ENCODE measurements at regions not wholly inside any gene's neighbourhood (a gene's known extent, or its start where the extent isn't known, plus 50 kb on each side); places are given as distances from the start of the nearest gene placed in this dataset.

GRCh38 chr10:78450807-78451485 lies 417.3 kb downstream of the RPS24 start:
- Histone ChIP-seq H3K4me3 (no peak overlapping the region), H3K36me3 (no peaks in the 10 kb centered on the region), H3K27ac (no peak overlapping the region), H3K9me3 (no peaks in the 10 kb centered on the region), H3K4me1 (no peaks in the 10 kb centered on the region), H3K27me3 (no peaks in the 10 kb centered on the region)
- DNase-seq, result no peak
- no peak for TF ChIP-seq POLR2A (IDR thresholded peaks at IDR 0.05)
- no peak for ATAC-seq
- 77% methylated on average over 6 of the region's 6 CpGs for WGBS (ENCODE audit: insufficient coverage, low coverage, low lambda C conversion rate, missing lambda C conversion rate)
- intact Hi-C loops (cut with DNase I), result no loop called here

DNA sequence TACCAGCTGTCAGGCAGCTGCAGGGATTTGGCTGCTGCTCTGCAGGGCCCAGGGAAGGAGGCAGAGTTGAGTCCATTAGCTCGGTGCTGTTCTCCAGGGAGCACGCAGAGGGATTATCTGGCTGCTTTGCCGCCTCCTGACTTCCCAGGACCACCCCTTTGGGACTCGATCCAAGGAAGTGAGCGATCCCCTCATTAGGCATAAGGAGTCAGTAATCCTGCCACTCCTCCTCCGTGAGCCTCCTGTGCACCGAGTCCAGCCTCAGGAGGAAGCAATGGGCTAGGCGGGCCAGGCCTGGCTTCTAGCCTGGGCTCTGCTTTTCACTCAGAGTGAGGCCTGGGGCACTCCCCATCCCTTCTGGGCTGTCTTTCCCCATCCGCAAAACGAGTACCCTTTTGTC lies 417.9 kb downstream of the RPS24 start:
- no peaks in the 10 kb centered on the region for H3K9me3 ChIP-seq
- H3K4me3 ChIP-seq, result no peak overlapping the region
- no peaks in the 10 kb centered on the region for H3K36me3 ChIP-seq
- no peaks in the 10 kb centered on the region for H3K4me1 ChIP-seq
- no peaks in the 10 kb centered on the region for H3K27me3 ChIP-seq
- intact Hi-C loops (cut with DNase I), result no loop called here
- no peak for TF ChIP-seq POLR2A (IDR thresholded peaks at IDR 0.05)
- TF ChIP-seq, protein P1, sequence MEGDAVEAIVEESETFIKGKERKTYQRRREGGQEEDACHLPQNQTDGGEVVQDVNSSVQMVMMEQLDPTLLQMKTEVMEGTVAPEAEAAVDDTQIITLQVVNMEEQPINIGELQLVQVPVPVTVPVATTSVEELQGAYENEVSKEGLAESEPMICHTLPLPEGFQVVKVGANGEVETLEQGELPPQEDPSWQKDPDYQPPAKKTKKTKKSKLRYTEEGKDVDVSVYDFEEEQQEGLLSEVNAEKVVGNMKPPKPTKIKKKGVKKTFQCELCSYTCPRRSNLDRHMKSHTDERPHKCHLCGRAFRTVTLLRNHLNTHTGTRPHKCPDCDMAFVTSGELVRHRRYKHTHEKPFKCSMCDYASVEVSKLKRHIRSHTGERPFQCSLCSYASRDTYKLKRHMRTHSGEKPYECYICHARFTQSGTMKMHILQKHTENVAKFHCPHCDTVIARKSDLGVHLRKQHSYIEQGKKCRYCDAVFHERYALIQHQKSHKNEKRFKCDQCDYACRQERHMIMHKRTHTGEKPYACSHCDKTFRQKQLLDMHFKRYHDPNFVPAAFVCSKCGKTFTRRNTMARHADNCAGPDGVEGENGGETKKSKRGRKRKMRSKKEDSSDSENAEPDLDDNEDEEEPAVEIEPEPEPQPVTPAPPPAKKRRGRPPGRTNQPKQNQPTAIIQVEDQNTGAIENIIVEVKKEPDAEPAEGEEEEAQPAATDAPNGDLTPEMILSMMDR (IDR thresholded peaks at IDR 0.05), result no peak
- DNase-seq, result no peak
- WGBS (ENCODE audit: insufficient coverage, low coverage, low lambda C conversion rate, missing lambda C conversion rate), result 78% methylated on average over 4 of the region's 10 CpGs
- peak in 1 of 4 donors; percentile 13 for ATAC-seq
- no peak overlapping the region for H3K27ac ChIP-seq

- 63% methylated on average over 5 of the region's 7 CpGs for WGBS (ENCODE audit: insufficient coverage, low coverage, low lambda C conversion rate, missing lambda C conversion rate)
- Histone ChIP-seq H3K27ac (no peak overlapping the region), H3K4me3 (no peak overlapping the region), H3K36me3 (no peaks in the 10 kb centered on the region), H3K4me1 (peaks cover 0 to 12% (median 6%) of the 10 kb centered on the region in 4 donors), H3K9me3 (no peaks in the 10 kb centered on the region), H3K27me3 (no peaks in the 10 kb centered on the region)
- TF ChIP-seq, protein P1 (IDR thresholded peaks at IDR 0.05), result no peak
- no peak for TF ChIP-seq POLR2A (IDR thresholded peaks at IDR 0.05)
- DNase-seq (no peak), ATAC-seq (no peak)
- intact Hi-C loops (cut with DNase I), result no loop called here
These were observed 420.5 kb downstream of the RPS24 start for GRCh38 chr10:78454123-78454645.

DNA sequence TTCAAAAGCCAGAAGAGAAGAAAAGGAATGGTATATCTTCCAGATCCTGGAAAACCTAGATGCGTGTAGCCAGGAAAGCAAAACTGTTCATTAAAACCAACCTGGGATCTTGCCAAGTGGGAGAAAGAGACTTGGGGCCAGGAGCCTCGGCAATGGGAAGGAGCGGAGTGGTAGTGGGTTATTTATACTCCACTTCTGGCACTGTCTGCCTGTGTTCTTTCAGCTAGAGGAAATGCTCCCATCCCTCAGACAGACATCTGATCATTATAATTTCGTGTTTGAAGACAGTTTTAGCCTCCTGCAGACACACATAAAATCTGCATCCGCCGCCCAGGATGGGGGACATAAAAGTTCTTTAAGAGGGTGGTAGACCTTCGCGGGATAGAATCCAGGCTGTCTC lies 421.6 kb downstream of the RPS24 start:
- peaks cover 0 to 19% (median 11%) of the 10 kb centered on the region in 4 donors for H3K4me1 ChIP-seq
- H3K4me3 ChIP-seq, result no peak overlapping the region
- H3K36me3 ChIP-seq, result no peaks in the 10 kb centered on the region
- no peak for DNase-seq
- intact Hi-C loops (cut with DNase I), result no loop called here
- no peak overlapping the region for H3K27ac ChIP-seq
- no peak for ATAC-seq
- TF ChIP-seq, protein P1 (IDR thresholded peaks at IDR 0.05), result no peak
- no peak for TF ChIP-seq POLR2A (IDR thresholded peaks at IDR 0.05)
- no peaks in the 10 kb centered on the region for H3K9me3 ChIP-seq
- WGBS (ENCODE audit: insufficient coverage, low coverage, low lambda C conversion rate, missing lambda C conversion rate), result 86% methylated on average over 1 of the region's 8 CpGs
- H3K27me3 ChIP-seq, result no peaks in the 10 kb centered on the region

- Histone ChIP-seq H3K27ac (no peak overlapping the region), H3K27me3 (no peaks in the 10 kb centered on the region), H3K4me1 (peaks cover 0 to 19% (median 11%) of the 10 kb centered on the region in 4 donors), H3K36me3 (no peaks in the 10 kb centered on the region), H3K9me3 (no peaks in the 10 kb centered on the region), H3K4me3 (no peak overlapping the region)
- 83% methylated on average over 8 of the region's 9 CpGs for WGBS (ENCODE audit: insufficient coverage, low coverage, low lambda C conversion rate, missing lambda C conversion rate)
- TF ChIP-seq POLR2A (IDR thresholded peaks at IDR 0.05), result no peak
- TF ChIP-seq, protein P1 (IDR thresholded peaks at IDR 0.05), result no peak
- intact Hi-C loops (cut with DNase I), result no loop called here
- DNase-seq (no peak), ATAC-seq (no peak)
These were observed 422.1 kb downstream of the RPS24 start for GRCh38 chr10:78455811-78456210.

Measured in right lobe of liver (tissue), 6 donors.